ENCODE measurements at regions not wholly inside any gene's neighbourhood (a gene's known extent, or its start where the extent isn't known, plus 50 kb on each side); places are given as distances from the start of the nearest gene placed in this dataset.
"Not testable (repeated sequence)": the region's sequence is repeated elsewhere in the genome, so short reads cannot be mapped to it uniquely, and the experiment has no call there.

DNA sequence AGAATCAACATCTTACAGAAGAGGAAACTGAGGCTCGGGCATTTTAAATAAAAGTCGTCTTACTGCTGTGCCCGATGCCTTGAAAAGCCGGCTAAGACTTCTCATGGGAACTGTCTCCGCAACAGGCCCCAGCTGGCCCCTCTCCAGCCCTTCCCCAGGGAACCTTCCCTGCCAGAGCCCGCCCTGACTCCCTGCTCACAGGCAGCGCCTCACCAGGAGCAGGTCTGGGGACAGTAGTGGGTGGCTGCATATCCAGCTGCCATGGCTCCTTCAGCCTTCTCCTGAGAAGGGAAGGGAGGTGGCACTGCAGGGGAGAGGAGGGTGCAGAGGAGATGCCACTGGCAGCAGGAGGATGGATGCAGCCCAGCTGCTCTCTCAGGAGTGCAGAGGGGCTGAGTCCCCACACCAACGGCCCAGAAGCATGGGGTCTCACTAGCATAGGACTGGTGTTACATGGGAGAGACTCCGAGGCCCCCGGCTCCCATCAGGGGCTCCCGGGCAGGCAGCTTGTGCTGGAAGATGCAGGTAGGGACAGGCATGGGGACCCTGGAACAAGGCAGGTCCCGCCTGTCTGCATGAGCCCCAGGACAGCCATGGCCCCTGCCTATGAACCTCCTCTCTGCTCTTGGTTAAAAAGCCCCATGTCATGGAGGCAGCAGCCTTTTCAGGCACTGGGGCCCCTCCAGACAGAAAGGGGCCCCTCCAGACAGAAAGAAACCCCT is 216.4 kb upstream of the SGCG start:
- no peaks in the 10 kb centered on the region for H3K4me1 ChIP-seq

DNA sequence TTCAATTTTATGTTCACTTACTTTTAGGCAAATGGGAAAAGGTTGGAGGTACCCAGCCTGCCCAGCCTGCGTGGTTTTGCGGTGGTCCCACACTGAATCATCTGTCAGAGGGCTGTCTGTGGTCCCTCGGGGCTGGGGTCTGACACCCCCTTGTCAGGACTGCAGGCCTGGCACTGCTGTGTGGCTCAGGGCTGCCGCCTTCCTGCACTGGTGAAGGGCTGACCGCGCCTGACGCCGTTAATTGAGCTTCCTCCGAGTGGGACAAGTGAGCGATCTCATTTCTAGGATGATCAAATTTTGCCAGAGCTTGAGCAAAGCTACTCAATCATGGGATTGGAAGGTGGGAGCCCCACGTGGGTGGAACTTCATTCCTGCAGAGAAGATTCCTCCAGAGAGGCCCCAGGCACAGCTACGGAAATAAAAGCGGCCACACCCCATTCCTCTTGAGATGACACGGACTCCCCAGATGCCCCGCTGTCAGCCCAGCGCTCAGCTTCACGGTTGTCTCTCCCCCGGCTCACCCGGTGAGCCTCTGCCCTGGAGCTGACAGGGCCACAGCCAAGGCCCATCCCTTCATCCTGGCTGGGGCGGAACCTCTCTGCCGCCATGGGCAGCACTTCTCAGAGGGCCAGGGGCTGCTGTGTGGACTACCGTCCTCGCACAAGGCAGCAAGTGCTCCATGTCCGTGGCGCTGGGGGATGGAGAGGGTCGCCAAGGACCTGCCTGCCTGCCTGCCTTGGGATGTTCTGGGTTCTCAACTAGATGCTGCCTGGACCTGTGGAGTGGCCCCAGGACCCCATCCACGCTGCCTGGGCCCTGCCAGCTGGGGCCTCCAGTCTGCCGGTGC is 215.5 kb upstream of the SGCG start:
- DNase-seq (ENCODE audit: low spot score in 2 of 2); H3K36me3 ChIP-seq; H3K4me3 ChIP-seq; H3K27me3 ChIP-seq; H3K9me3 ChIP-seq; H3K27ac ChIP-seq; H3K4me1 ChIP-seq; intact Hi-C loops (cut with DNase I; ENCODE audit: low total_unique reads): not testable (repeated sequence)

More for the DNA sequence above, 216.4 kb upstream of the SGCG start:
- no peak for TF ChIP-seq POLR2AphosphoS5 (IDR thresholded peaks at IDR 0.05)
- TF ChIP-seq, protein P1, sequence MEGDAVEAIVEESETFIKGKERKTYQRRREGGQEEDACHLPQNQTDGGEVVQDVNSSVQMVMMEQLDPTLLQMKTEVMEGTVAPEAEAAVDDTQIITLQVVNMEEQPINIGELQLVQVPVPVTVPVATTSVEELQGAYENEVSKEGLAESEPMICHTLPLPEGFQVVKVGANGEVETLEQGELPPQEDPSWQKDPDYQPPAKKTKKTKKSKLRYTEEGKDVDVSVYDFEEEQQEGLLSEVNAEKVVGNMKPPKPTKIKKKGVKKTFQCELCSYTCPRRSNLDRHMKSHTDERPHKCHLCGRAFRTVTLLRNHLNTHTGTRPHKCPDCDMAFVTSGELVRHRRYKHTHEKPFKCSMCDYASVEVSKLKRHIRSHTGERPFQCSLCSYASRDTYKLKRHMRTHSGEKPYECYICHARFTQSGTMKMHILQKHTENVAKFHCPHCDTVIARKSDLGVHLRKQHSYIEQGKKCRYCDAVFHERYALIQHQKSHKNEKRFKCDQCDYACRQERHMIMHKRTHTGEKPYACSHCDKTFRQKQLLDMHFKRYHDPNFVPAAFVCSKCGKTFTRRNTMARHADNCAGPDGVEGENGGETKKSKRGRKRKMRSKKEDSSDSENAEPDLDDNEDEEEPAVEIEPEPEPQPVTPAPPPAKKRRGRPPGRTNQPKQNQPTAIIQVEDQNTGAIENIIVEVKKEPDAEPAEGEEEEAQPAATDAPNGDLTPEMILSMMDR (IDR thresholded peaks at IDR 0.05), result no peak
- TF ChIP-seq POLR2A (IDR thresholded peaks at IDR 0.05), result no peak
- no peak for DNase-seq (ENCODE audit: low spot score in 2 of 2)
- Histone ChIP-seq H3K4me3 (no peak overlapping the region), H3K27me3 (no peaks in the 10 kb centered on the region), H3K36me3 (no peaks in the 10 kb centered on the region), H3K9me3 (no peaks in the 10 kb centered on the region), H3K27ac (no peak overlapping the region)
- intact Hi-C loops (cut with DNase I; ENCODE audit: low total_unique reads), result no loop called here

DNA sequence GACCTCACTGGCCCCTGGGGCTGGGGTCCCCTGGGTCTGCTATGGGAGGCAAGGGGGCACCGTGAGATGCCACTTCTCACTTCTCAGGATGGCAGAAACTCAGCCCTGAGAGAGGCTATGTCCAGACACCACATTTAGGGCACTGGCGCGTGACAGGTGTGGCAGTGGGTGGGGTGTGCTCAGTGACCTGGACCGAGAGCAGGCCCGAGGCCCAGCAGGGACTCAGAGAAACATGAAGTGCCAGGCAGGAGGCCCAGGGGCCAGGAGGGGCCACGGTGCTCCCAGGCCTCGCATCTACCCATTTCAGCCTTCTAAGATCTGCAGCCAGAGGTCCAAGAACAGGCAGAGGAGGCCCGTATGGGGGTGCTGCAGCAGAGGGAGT is 214.9 kb upstream of the SGCG start:
- H3K9me3 ChIP-seq; H3K36me3 ChIP-seq; H3K27ac ChIP-seq; H3K4me3 ChIP-seq; H3K4me1 ChIP-seq; DNase-seq (ENCODE audit: low spot score in 2 of 2); intact Hi-C loops (cut with DNase I; ENCODE audit: low total_unique reads); H3K27me3 ChIP-seq: not testable (repeated sequence)

DNA sequence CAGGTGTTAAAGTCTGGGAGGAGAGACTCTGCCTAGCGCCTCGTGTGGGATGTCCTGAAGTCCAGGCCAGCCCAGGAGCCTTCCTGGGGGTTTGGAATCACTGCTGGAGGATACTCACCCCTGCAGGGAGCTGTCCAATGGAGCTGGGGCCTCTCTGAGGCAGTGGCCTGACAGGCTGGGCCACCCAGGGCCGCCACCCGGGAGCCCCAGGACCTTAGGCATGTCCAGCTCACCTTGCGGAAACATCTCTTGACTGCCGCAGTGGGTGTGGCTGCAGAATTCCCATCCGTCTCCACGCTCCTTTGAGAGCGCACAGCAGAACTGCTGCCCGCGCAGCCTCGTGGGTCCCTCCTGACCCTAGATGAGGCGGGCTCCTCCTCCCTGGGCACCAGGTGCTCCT is 214.0 kb upstream of the SGCG start:
- H3K27me3 ChIP-seq; H3K9me3 ChIP-seq; H3K4me1 ChIP-seq; H3K36me3 ChIP-seq; intact Hi-C loops (cut with DNase I; ENCODE audit: low total_unique reads); H3K27ac ChIP-seq; DNase-seq (ENCODE audit: low spot score in 2 of 2); H3K4me3 ChIP-seq: not testable (repeated sequence)

DNA sequence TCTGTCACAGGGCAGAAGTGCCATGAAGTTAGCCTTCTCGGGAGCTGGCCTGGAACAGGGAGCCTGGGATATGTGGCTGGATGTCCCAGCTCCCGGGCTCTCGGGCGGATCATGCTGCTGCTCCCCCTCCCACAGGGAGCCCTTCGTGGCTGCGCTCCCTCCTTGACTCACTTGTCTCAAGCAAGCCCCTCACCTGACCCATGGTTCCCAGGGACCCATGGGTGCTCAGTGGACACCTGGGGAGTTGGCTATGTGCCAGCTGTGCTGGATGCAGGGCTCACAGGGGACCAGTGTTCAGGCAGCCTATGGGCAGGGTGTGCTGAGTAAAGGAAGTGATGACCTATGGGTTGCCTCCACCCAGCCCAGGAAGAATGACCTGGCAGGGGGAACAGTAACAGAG is 213.1 kb upstream of the SGCG start:
- intact Hi-C loops (cut with DNase I; ENCODE audit: low total_unique reads), result no loop called here

DNA sequence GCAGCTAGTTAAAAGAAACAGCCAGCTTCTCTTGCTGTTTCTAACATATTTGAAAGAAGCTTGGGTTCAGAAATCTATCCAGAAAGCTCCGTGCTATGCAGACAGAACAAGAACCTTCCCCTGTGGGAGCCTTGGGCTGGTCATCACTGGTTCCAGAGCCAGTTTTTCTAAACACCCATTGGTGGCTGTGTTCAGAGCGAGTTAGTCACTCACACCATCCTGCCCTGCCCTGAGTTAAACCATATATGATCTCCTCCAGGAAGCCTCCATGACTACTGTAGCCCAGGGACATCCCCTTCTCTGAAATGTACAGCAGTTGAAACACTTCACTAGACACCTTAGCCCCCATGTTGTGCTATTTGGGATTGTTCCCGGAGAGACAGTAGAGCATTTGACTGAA is 200.8 kb upstream of the SGCG start:
- intact Hi-C loops (cut with DNase I; ENCODE audit: low total_unique reads), result no loop called here

More for the DNA sequence above, 213.1 kb upstream of the SGCG start:
- Histone ChIP-seq H3K4me3 (no peak overlapping the region), H3K27me3 (no peaks in the 10 kb centered on the region), H3K36me3 (no peaks in the 10 kb centered on the region), H3K4me1 (no peaks in the 10 kb centered on the region), H3K9me3 (no peaks in the 10 kb centered on the region), H3K27ac (no peak overlapping the region)
- DNase-seq (ENCODE audit: low spot score in 2 of 2), result no peak
- no peak for TF ChIP-seq POLR2A (IDR thresholded peaks at IDR 0.05)
- TF ChIP-seq POLR2AphosphoS5 (IDR thresholded peaks at IDR 0.05), result no peak
- TF ChIP-seq, protein P1 (IDR thresholded peaks at IDR 0.05), result no peak

More for the DNA sequence above, 200.8 kb upstream of the SGCG start:
- no peak for DNase-seq (ENCODE audit: low spot score in 2 of 2)
- Histone ChIP-seq H3K36me3 (no peaks in the 10 kb centered on the region), H3K4me3 (no peak overlapping the region), H3K27me3 (no peaks in the 10 kb centered on the region), H3K9me3 (peaks cover 16 to 20% of the 10 kb centered on the region in 2 donors), H3K27ac (no peak overlapping the region), H3K4me1 (no peaks in the 10 kb centered on the region)
- TF ChIP-seq POLR2A (IDR thresholded peaks at IDR 0.05) (no peak), POLR2AphosphoS5 (IDR thresholded peaks at IDR 0.05) (no peak)
- TF ChIP-seq, protein P1 (IDR thresholded peaks at IDR 0.05), result no peak
